ENCODE measurements at regions not wholly inside any gene's neighbourhood (a gene's known extent, or its start where the extent isn't known, plus 50 kb on each side); places are given as distances from the start of the nearest gene placed in this dataset.
"Not testable (repeated sequence)": the region's sequence is repeated elsewhere in the genome, so short reads cannot be mapped to it uniquely, and the experiment has no call there.

GRCh38 chr6:112863753-112864152 is 516.6 kb downstream of the RFPL4B start:
- Histone ChIP-seq H3K9me3 (ENCODE audit: insufficient read depth, low read depth, low read length) (no peaks in the 10 kb centered on the region), H3K4me1 (ENCODE audit: insufficient read depth, low read length) (peaks cover 4% of the 10 kb centered on the region; the same call in 1 of the 2 replicates), H3K27me3 (ENCODE audit: insufficient read depth, low read length) (no peaks in the 10 kb centered on the region), H3K27ac (ENCODE audit: low read length) (no peak overlapping the region), H3K9ac (ENCODE audit: low read depth, low read length) (no peak overlapping the region), H3K4me3 (ENCODE audit: low read length) (no peak overlapping the region), H3K36me3 (ENCODE audit: insufficient read depth, low read depth, low read length) (no peaks in the 10 kb centered on the region)

DNA sequence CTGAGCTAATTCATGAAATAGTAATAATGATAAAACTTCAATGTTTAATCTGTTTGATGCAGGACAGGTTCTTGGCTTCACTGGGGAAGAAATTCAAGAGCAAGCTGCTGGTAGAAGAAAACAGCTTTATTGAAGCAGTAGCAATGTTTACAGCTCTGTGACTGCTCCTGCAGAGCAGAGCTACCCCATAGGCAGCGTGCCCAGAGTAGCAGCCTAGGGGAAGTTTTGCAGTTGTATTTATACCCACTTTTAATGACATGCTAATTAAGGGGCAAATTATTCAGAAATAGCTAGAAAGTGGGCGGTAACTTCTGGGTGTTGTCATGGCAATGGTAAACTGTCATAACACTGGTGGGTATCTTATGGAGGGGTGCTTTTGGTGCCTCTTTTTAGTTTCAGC is 518.0 kb downstream of the RFPL4B start:
- Histone ChIP-seq H3K27ac (ENCODE audit: low read length) (no peak overlapping the region), H3K36me3 (ENCODE audit: insufficient read depth, low read depth, low read length) (no peaks in the 10 kb centered on the region), H3K9ac (ENCODE audit: low read depth, low read length) (no peak overlapping the region), H3K9me3 (ENCODE audit: insufficient read depth, low read depth, low read length) (0 out of 2 replicates have a peak, but pooled peaks cover 5% of the 10 kb centered on the region), H3K27me3 (ENCODE audit: insufficient read depth, low read length) (no peaks in the 10 kb centered on the region), H3K4me1 (ENCODE audit: insufficient read depth, low read length) (no peaks in the 10 kb centered on the region), H3K4me3 (ENCODE audit: low read length) (no peak overlapping the region)

- H3K27me3 ChIP-seq (ENCODE audit: insufficient read depth, low read length), result no peaks in the 10 kb centered on the region
Observed at GRCh38 chr6:112874881-112875280, 527.8 kb downstream of the RFPL4B start.

GRCh38 chr6:112877134-112878100 is 530.3 kb downstream of the RFPL4B start:
- Histone ChIP-seq H3K36me3 (ENCODE audit: insufficient read depth, low read depth, low read length) (no peaks in the 10 kb centered on the region), H3K4me1 (ENCODE audit: insufficient read depth, low read length) (0 out of 2 replicates have a peak, but pooled peaks cover 4% of the 10 kb centered on the region), H3K9ac (ENCODE audit: low read depth, low read length) (no peak overlapping the region), H3K27me3 (ENCODE audit: insufficient read depth, low read length) (no peaks in the 10 kb centered on the region), H3K4me3 (ENCODE audit: low read length) (no peak overlapping the region), H3K27ac (ENCODE audit: low read length) (no peak overlapping the region), H3K9me3 (ENCODE audit: insufficient read depth, low read depth, low read length) (no peaks in the 10 kb centered on the region)

More at GRCh38 chr6:112874881-112875280, 527.8 kb downstream of the RFPL4B start:
- no peaks in the 10 kb centered on the region for H3K36me3 ChIP-seq (ENCODE audit: insufficient read depth, low read depth, low read length)
- no peak overlapping the region for H3K4me3 ChIP-seq (ENCODE audit: low read length)
- H3K27ac ChIP-seq (ENCODE audit: low read length), result no peak overlapping the region
- H3K9ac ChIP-seq (ENCODE audit: low read depth, low read length), result no peak overlapping the region
- H3K9me3 ChIP-seq (ENCODE audit: insufficient read depth, low read depth, low read length), result no peaks in the 10 kb centered on the region
- 0 out of 2 replicates have a peak, but pooled peaks cover 4% of the 10 kb centered on the region for H3K4me1 ChIP-seq (ENCODE audit: insufficient read depth, low read length)

DNA sequence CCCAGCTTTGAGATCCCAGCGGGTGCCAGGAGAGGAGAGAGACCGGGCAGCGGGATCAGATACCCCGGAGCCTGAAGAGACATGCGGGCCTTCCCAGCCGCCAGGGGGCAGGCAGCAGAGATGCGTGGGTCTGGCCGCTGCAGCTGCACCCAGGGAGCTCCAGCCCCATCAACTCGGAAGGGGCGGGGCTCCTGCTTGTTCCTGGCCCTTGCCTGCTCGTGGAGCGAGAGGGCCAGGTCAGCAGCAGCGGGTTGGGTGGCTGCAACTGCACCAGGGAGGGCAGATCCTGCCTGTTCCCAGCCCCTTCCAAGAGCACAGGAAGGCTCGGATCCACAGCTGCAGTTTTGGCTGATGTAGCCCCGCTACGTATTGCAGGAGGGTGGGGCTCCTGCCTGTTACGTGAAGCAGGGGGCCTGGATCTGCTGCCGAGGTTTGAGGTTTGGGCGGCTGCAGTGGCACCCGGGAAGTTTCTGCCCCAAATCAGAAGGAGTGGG is 532.8 kb downstream of the RFPL4B start:
- Histone ChIP-seq H3K9ac (ENCODE audit: low read depth, low read length) (no peak overlapping the region), H3K9me3 (ENCODE audit: insufficient read depth, low read depth, low read length) (no peaks in the 10 kb centered on the region), H3K36me3 (ENCODE audit: insufficient read depth, low read depth, low read length) (no peaks in the 10 kb centered on the region), H3K4me1 (ENCODE audit: insufficient read depth, low read length) (0 out of 2 replicates have a peak, but pooled peaks cover 4% of the 10 kb centered on the region), H3K4me3 (ENCODE audit: low read length) (no peak overlapping the region), H3K27me3 (ENCODE audit: insufficient read depth, low read length) (no peaks in the 10 kb centered on the region), H3K27ac (ENCODE audit: low read length) (no peak overlapping the region)

DNA sequence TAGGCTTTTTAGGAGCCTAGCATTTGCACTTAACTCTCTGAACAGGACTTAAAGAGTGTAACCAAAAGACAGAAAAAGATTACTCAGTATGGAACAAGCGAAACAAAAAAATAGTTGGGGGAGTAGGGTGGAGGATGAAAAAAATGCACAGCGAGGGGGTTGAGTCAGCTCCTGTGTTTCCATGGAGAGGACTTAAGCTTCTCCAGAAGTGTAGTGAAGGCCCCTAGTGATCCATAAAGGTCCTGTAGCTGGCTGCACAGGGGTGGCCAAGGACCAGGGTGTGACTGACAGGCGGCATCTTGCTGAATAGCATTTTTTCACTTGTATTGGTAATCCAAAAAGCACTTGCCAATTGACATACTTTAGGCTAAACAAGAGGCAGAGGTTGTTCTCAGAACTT is 533.9 kb downstream of the RFPL4B start:
- Histone ChIP-seq H3K36me3 (ENCODE audit: insufficient read depth, low read depth, low read length) (no peaks in the 10 kb centered on the region), H3K9me3 (ENCODE audit: insufficient read depth, low read depth, low read length) (no peaks in the 10 kb centered on the region), H3K27me3 (ENCODE audit: insufficient read depth, low read length) (no peaks in the 10 kb centered on the region), H3K27ac (ENCODE audit: low read length) (no peak overlapping the region), H3K4me1 (ENCODE audit: insufficient read depth, low read length) (0 out of 2 replicates have a peak, but pooled peaks cover 4% of the 10 kb centered on the region), H3K9ac (ENCODE audit: low read depth, low read length) (no peak overlapping the region), H3K4me3 (ENCODE audit: low read length) (no peak overlapping the region)

- 0 out of 2 replicates have a peak, but pooled peaks cover 2% of the 10 kb centered on the region for H3K4me1 ChIP-seq (ENCODE audit: insufficient read depth, low read length)
- no peak overlapping the region for H3K9ac ChIP-seq (ENCODE audit: low read depth, low read length)
- no peak overlapping the region for H3K27ac ChIP-seq (ENCODE audit: low read length)
- H3K27me3 ChIP-seq (ENCODE audit: insufficient read depth, low read length), result no peaks in the 10 kb centered on the region
- no peak overlapping the region for H3K4me3 ChIP-seq (ENCODE audit: low read length)
- no peaks in the 10 kb centered on the region for H3K9me3 ChIP-seq (ENCODE audit: insufficient read depth, low read depth, low read length)
- H3K36me3 ChIP-seq (ENCODE audit: insufficient read depth, low read depth, low read length), result no peaks in the 10 kb centered on the region
Observed at GRCh38 chr6:112881828-112882780, 535.0 kb downstream of the RFPL4B start.

DNA sequence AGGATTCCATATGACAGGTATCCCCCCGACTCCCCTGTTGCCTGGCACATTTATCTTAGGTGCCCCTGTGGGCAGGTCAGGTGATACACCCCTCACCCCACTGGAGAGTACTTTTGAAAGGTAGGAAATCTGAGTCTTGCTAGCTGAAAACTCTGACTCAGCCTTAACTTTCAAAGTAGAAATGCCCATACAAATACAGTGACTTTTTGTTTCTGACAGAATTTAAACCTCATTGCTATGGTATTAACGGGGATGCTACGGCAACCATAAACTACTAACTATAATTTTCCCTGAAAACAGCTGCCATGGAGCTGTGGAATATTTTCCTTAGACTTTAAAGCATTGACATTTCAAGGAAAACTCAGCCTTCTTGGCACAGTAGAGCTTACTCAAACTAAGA is 536.0 kb downstream of the RFPL4B start:
- H3K36me3 ChIP-seq (ENCODE audit: insufficient read depth, low read depth, low read length), result no peaks in the 10 kb centered on the region
- H3K9ac ChIP-seq (ENCODE audit: low read depth, low read length), result no peak overlapping the region
- H3K4me1 ChIP-seq (ENCODE audit: insufficient read depth, low read length), result no peaks in the 10 kb centered on the region
- H3K9me3 ChIP-seq (ENCODE audit: insufficient read depth, low read depth, low read length), result no peaks in the 10 kb centered on the region
- no peak overlapping the region for H3K4me3 ChIP-seq (ENCODE audit: low read length)
- no peak overlapping the region for H3K27ac ChIP-seq (ENCODE audit: low read length)
- no peaks in the 10 kb centered on the region for H3K27me3 ChIP-seq (ENCODE audit: insufficient read depth, low read length)

- Histone ChIP-seq H3K27me3 (ENCODE audit: insufficient read depth, low read length) (no peaks in the 10 kb centered on the region), H3K4me3 (ENCODE audit: low read length) (no peak overlapping the region), H3K36me3 (ENCODE audit: insufficient read depth, low read depth, low read length) (no peaks in the 10 kb centered on the region), H3K4me1 (ENCODE audit: insufficient read depth, low read length) (no peaks in the 10 kb centered on the region), H3K9me3 (ENCODE audit: insufficient read depth, low read depth, low read length) (no peaks in the 10 kb centered on the region), H3K9ac (ENCODE audit: low read depth, low read length) (no peak overlapping the region), H3K27ac (ENCODE audit: low read length) (no peak overlapping the region)
Observed at GRCh38 chr6:112886415-112886814, 539.3 kb downstream of the RFPL4B start.

DNA sequence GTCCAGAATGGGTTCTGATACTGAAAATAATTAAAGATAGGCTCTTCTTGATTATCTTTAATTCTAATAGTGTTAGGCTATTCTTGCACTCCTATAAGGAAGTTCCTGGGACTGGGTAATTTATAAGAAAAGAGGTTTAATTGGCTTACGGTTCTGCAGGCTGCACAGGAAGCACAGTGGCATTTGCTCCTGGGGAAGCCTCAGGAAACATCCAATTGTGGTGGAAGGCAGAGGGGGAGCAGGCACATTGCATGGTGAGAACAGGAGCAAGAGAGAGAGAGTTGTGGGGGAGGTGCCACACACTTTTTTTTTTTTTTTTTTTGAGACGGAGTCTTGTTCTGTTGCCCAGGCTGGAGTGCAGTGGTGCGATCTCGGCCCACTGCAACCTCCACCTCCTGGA is 540.3 kb downstream of the RFPL4B start:
- not testable (repeated sequence) for H3K9me3 ChIP-seq (ENCODE audit: insufficient read depth, low read depth, low read length); H3K36me3 ChIP-seq (ENCODE audit: insufficient read depth, low read depth, low read length); H3K27ac ChIP-seq (ENCODE audit: low read length); H3K9ac ChIP-seq (ENCODE audit: low read depth, low read length); H3K27me3 ChIP-seq (ENCODE audit: insufficient read depth, low read length); H3K4me1 ChIP-seq (ENCODE audit: insufficient read depth, low read length); H3K4me3 ChIP-seq (ENCODE audit: low read length)

- Histone ChIP-seq H3K27ac (ENCODE audit: low read length) (no peak overlapping the region), H3K9me3 (ENCODE audit: insufficient read depth, low read depth, low read length) (peaks cover 6% of the 10 kb centered on the region; the same call in 1 of the 2 replicates), H3K9ac (ENCODE audit: low read depth, low read length) (no peak overlapping the region), H3K27me3 (ENCODE audit: insufficient read depth, low read length) (no peaks in the 10 kb centered on the region), H3K4me3 (ENCODE audit: low read length) (no peak overlapping the region), H3K36me3 (ENCODE audit: insufficient read depth, low read depth, low read length) (no peaks in the 10 kb centered on the region), H3K4me1 (ENCODE audit: insufficient read depth, low read length) (no peaks in the 10 kb centered on the region)
Observed at GRCh38 chr6:112899541-112899940, 552.4 kb downstream of the RFPL4B start.

All from iPS-20b (cell line).